ENCODE measurements at regions not wholly inside any gene's neighbourhood (a gene's known extent, or its start where the extent isn't known, plus 50 kb on each side); places are given as distances from the start of the nearest gene placed in this dataset.

GRCh38 chr1:88191917-88192316 is 492.2 kb upstream of the PKN2 start:
- intact Hi-C loops (cut with micrococcal nuclease; ENCODE audit: unreplicated experiment) = no loop called here
- in situ Hi-C loops (cut with HindIII; ENCODE audit: low pct_unique_long_range_greater_than_20kb, low sequenced_read_pairs) = no loop called here
- BruUV-seq (replicated peaks) = no TSS peak
- ATAC-seq = no peak
- Histone ChIP-seq H3K9me3 (ENCODE audit: control insufficient read depth, insufficient read depth, low read depth, low read length) (no peaks in the 10 kb centered on the region), H3K4me1 (ENCODE audit: control insufficient read depth, insufficient read depth, low read length) (no peaks in the 10 kb centered on the region), H3K4me3 (ENCODE audit: low read depth in 2 of 2, low read length in 2 of 2) (no peak overlapping the region), H3K27ac (ENCODE audit: low read length) (no peak overlapping the region), H3K27me3 (ENCODE audit: control insufficient read depth, insufficient read depth, low read length) (no peaks in the 10 kb centered on the region), H3K36me3 (ENCODE audit: control insufficient read depth, insufficient read depth, low read length) (no peaks in the 10 kb centered on the region)
- CTCF ChIA-PET = no interaction called here
- TF ChIP-seq REST (IDR thresholded peaks at IDR 0.05; ENCODE audit: insufficient read depth in 1 of 2, low read depth in 2 of 2, low read length in 1 of 2) (no peak), TCF7L2 (IDR thresholded peaks at IDR 0.05; ENCODE audit: low read depth, low read length) (no peak), SIN3A (IDR thresholded peaks at IDR 0.05; ENCODE audit: borderline replicate concordance, insufficient read depth, low read depth, low read length) (no peak), CTCF (IDR thresholded peaks at IDR 0.05) (no peak), POLR2AphosphoS5 (IDR thresholded peaks at IDR 0.05; ENCODE audit: low read depth, low read length) (no peak)
- DNase-seq (ENCODE audit: low read depth, low spot score) = no peak
- POLR2A ChIA-PET = no interaction called here

GRCh38 chr1:88194542-88194941 is 489.5 kb upstream of the PKN2 start:
- in situ Hi-C loops (cut with HindIII; ENCODE audit: low pct_unique_long_range_greater_than_20kb, low sequenced_read_pairs) = no loop called here

More at GRCh38 chr1:88194542-88194941, 489.5 kb upstream of the PKN2 start:
- POLR2A ChIA-PET = interaction anchor here (0.7 kb wide), 1 partner anchor 1779 kb away, joined by 3 read pairs; no protein-coding TSS in a partner anchor
- no TSS peak for BruUV-seq (replicated peaks)
- intact Hi-C loops (cut with micrococcal nuclease; ENCODE audit: unreplicated experiment) = no loop called here
- no peak for TF ChIP-seq TCF7L2 (IDR thresholded peaks at IDR 0.05; ENCODE audit: low read depth, low read length)
- no peak for TF ChIP-seq POLR2AphosphoS5 (IDR thresholded peaks at IDR 0.05; ENCODE audit: low read depth, low read length)
- no peak for TF ChIP-seq SIN3A (IDR thresholded peaks at IDR 0.05; ENCODE audit: borderline replicate concordance, insufficient read depth, low read depth, low read length)
- no peak for TF ChIP-seq REST (IDR thresholded peaks at IDR 0.05; ENCODE audit: insufficient read depth in 1 of 2, low read depth in 2 of 2, low read length in 1 of 2)
- no peak for TF ChIP-seq CTCF (IDR thresholded peaks at IDR 0.05)
- CTCF ChIA-PET = no interaction called here
- Histone ChIP-seq H3K4me1 (ENCODE audit: control insufficient read depth, insufficient read depth, low read length) (no peaks in the 10 kb centered on the region), H3K27me3 (ENCODE audit: control insufficient read depth, insufficient read depth, low read length) (no peaks in the 10 kb centered on the region), H3K4me3 (ENCODE audit: low read depth in 2 of 2, low read length in 2 of 2) (no peak overlapping the region), H3K36me3 (ENCODE audit: control insufficient read depth, insufficient read depth, low read length) (no peaks in the 10 kb centered on the region), H3K27ac (ENCODE audit: low read length) (no peak overlapping the region), H3K9me3 (ENCODE audit: control insufficient read depth, insufficient read depth, low read depth, low read length) (no peaks in the 10 kb centered on the region)
- DNase-seq (ENCODE audit: low read depth, low spot score) (no peak), ATAC-seq (no peak)

Data from Panc1 (cell line).